Memory B cell (primary cell): ENCODE measurements at regions not wholly inside any gene's neighbourhood (a gene's known extent, or its start where the extent isn't known, plus 50 kb on each side); places are given as distances from the start of the nearest gene placed in this dataset.
"Not testable (repeated sequence)": the region's sequence is repeated elsewhere in the genome, so short reads cannot be mapped to it uniquely, and the experiment has no call there.

Experiments used
- ATAC-seq: fragments of 150-1000 bp; cut with Tn5 transposase; 2 replicates; pipeline ENCODE4 v1.10.0; 2021; ENCODE audit warnings: low read depth, mild to moderate bottlenecking, moderate library complexity
- DNase-seq, 2 donors: peaks; one replicate each; pipeline ENCODE4 v3.0.0; 2022; ENCODE audit warnings: low spot score in 2 of 2
- H3K27ac Mint-ChIP-seq: one replicate; pipeline ENCODE4 v1.8.0; 2022; ENCODE audit warnings: mild to moderate bottlenecking, moderate library complexity, mixed read lengths
- H3K27me3 Mint-ChIP-seq: one replicate; pipeline ENCODE4 v1.8.0; 2022; ENCODE audit warnings: mixed read lengths
- H3K36me3 Mint-ChIP-seq: one replicate; pipeline ENCODE4 v1.8.0; 2022; ENCODE audit warnings: mild to moderate bottlenecking, mixed read lengths
- H3K4me1 Mint-ChIP-seq: one replicate; pipeline ENCODE4 v1.8.0; 2022; ENCODE audit warnings: mixed read lengths
- H3K4me3 Mint-ChIP-seq: one replicate; pipeline ENCODE4 v1.8.0; 2022; ENCODE audit warnings: mild to moderate bottlenecking, moderate library complexity, mixed read lengths
- H3K9me3 Mint-ChIP-seq: one replicate; pipeline ENCODE4 v1.8.0; 2022; ENCODE audit warnings: mixed read lengths

GRCh38 chr9:102941868-102942267 is 53.3 kb upstream of the CYLC2 start:
- H3K36me3 Mint-ChIP-seq, result no peaks in the 10 kb centered on the region
- no peak for DNase-seq
- no peaks in the 10 kb centered on the region for H3K4me1 Mint-ChIP-seq
- ATAC-seq, result no peak
- peaks cover 2% of the 10 kb centered on the region for H3K9me3 Mint-ChIP-seq
- no peak overlapping the region for H3K4me3 Mint-ChIP-seq
- no peak overlapping the region for H3K27ac Mint-ChIP-seq
- no peaks in the 10 kb centered on the region for H3K27me3 Mint-ChIP-seq

- H3K4me1 Mint-ChIP-seq, result no peaks in the 10 kb centered on the region
- no peak overlapping the region for H3K27ac Mint-ChIP-seq
- H3K36me3 Mint-ChIP-seq, result no peaks in the 10 kb centered on the region
- DNase-seq (no peak), ATAC-seq (no peak)
- H3K27me3 Mint-ChIP-seq, result no peaks in the 10 kb centered on the region
- H3K4me3 Mint-ChIP-seq, result no peak overlapping the region
- no peaks in the 10 kb centered on the region for H3K9me3 Mint-ChIP-seq
These were observed 72.6 kb upstream of the CYLC2 start for GRCh38 chr9:102922526-102922925.

- H3K27me3 Mint-ChIP-seq, result no peaks in the 10 kb centered on the region
- H3K9me3 Mint-ChIP-seq, result peaks cover 5% of the 10 kb centered on the region
- H3K4me3 Mint-ChIP-seq, result no peak overlapping the region
- no peak for DNase-seq
- H3K27ac Mint-ChIP-seq, result no peak overlapping the region
- H3K36me3 Mint-ChIP-seq, result no peaks in the 10 kb centered on the region
- no peaks in the 10 kb centered on the region for H3K4me1 Mint-ChIP-seq
- no peak for ATAC-seq
These were observed 83.9 kb upstream of the CYLC2 start for GRCh38 chr9:102911185-102911584.

- DNase-seq, H3K27ac Mint-ChIP-seq, H3K4me3 Mint-ChIP-seq, H3K27me3 Mint-ChIP-seq, H3K4me1 Mint-ChIP-seq, H3K36me3 Mint-ChIP-seq, ATAC-seq: not testable (repeated sequence)
- H3K9me3 Mint-ChIP-seq, result peaks cover 16% of the 10 kb centered on the region
These were observed 89.3 kb upstream of the CYLC2 start for GRCh38 chr9:102905795-102906194.

GRCh38 chr9:102892025-102892424 is 103.1 kb upstream of the CYLC2 start:
- DNase-seq (no peak), ATAC-seq (no peak)
- Mint-ChIP-seq H3K27me3 (no peaks in the 10 kb centered on the region), H3K9me3 (peaks cover 1% of the 10 kb centered on the region), H3K4me1 (no peaks in the 10 kb centered on the region), H3K4me3 (no peak overlapping the region), H3K36me3 (no peaks in the 10 kb centered on the region), H3K27ac (no peak overlapping the region)

- not testable (repeated sequence) for H3K4me3 Mint-ChIP-seq, ATAC-seq, H3K9me3 Mint-ChIP-seq, H3K36me3 Mint-ChIP-seq, H3K27me3 Mint-ChIP-seq, H3K4me1 Mint-ChIP-seq, DNase-seq, H3K27ac Mint-ChIP-seq
These were observed 106.4 kb upstream of the CYLC2 start for GRCh38 chr9:102888747-102889146.

GRCh38 chr9:102875687-102876086 is 119.4 kb upstream of the CYLC2 start:
- Mint-ChIP-seq H3K36me3 (no peaks in the 10 kb centered on the region), H3K27me3 (no peaks in the 10 kb centered on the region), H3K9me3 (peaks cover 6% of the 10 kb centered on the region), H3K4me1 (no peaks in the 10 kb centered on the region), H3K4me3 (no peak overlapping the region), H3K27ac (no peak overlapping the region)
- DNase-seq, result no peak
- ATAC-seq, result no peak

- no peak overlapping the region for H3K27ac Mint-ChIP-seq
- H3K36me3 Mint-ChIP-seq, result no peaks in the 10 kb centered on the region
- ATAC-seq (no peak), DNase-seq (no peak)
- no peaks in the 10 kb centered on the region for H3K4me1 Mint-ChIP-seq
- H3K9me3 Mint-ChIP-seq, result peaks cover 6% of the 10 kb centered on the region
- H3K4me3 Mint-ChIP-seq, result no peak overlapping the region
- no peaks in the 10 kb centered on the region for H3K27me3 Mint-ChIP-seq
These were observed 127.6 kb upstream of the CYLC2 start for GRCh38 chr9:102867488-102867887.

GRCh38 chr9:102862478-102862877 is 132.7 kb upstream of the CYLC2 start:
- DNase-seq (no peak), ATAC-seq (no peak)
- Mint-ChIP-seq H3K36me3 (no peaks in the 10 kb centered on the region), H3K27ac (no peak overlapping the region), H3K4me1 (no peaks in the 10 kb centered on the region), H3K4me3 (no peak overlapping the region), H3K9me3 (peaks cover 6% of the 10 kb centered on the region), H3K27me3 (no peaks in the 10 kb centered on the region)

- H3K27me3 Mint-ChIP-seq, result no peaks in the 10 kb centered on the region
- ATAC-seq, result no peak
- H3K9me3 Mint-ChIP-seq, result peaks cover 4% of the 10 kb centered on the region
- no peaks in the 10 kb centered on the region for H3K4me1 Mint-ChIP-seq
- H3K4me3 Mint-ChIP-seq, result no peak overlapping the region
- no peak for DNase-seq
- no peak overlapping the region for H3K27ac Mint-ChIP-seq
- H3K36me3 Mint-ChIP-seq, result no peaks in the 10 kb centered on the region
These were observed 139.5 kb upstream of the CYLC2 start for GRCh38 chr9:102855641-102856040.

- Mint-ChIP-seq H3K4me1 (no peaks in the 10 kb centered on the region), H3K9me3 (peaks cover 7% of the 10 kb centered on the region), H3K27ac (no peak overlapping the region), H3K4me3 (no peak overlapping the region), H3K27me3 (no peaks in the 10 kb centered on the region), H3K36me3 (no peaks in the 10 kb centered on the region)
- DNase-seq (no peak), ATAC-seq (no peak)
These were observed 149.2 kb upstream of the CYLC2 start for GRCh38 chr9:102845827-102846371.

GRCh38 chr9:102844716-102845115 is 150.4 kb upstream of the CYLC2 start:
- Mint-ChIP-seq H3K4me3 (no peak overlapping the region), H3K9me3 (peaks cover 4% of the 10 kb centered on the region), H3K27me3 (no peaks in the 10 kb centered on the region), H3K4me1 (no peaks in the 10 kb centered on the region), H3K36me3 (no peaks in the 10 kb centered on the region), H3K27ac (no peak overlapping the region)
- ATAC-seq (no peak), DNase-seq (no peak)

- Mint-ChIP-seq H3K36me3 (no peaks in the 10 kb centered on the region), H3K4me3 (no peak overlapping the region), H3K4me1 (no peaks in the 10 kb centered on the region), H3K27me3 (no peaks in the 10 kb centered on the region), H3K9me3 (peaks cover 4% of the 10 kb centered on the region), H3K27ac (no peak overlapping the region)
- ATAC-seq (no peak), DNase-seq (no peak)
These were observed 152.7 kb upstream of the CYLC2 start for GRCh38 chr9:102842423-102842822.

- Mint-ChIP-seq H3K36me3 (no peaks in the 10 kb centered on the region), H3K4me3 (no peak overlapping the region), H3K9me3 (peaks cover 4% of the 10 kb centered on the region), H3K27me3 (no peaks in the 10 kb centered on the region), H3K27ac (no peak overlapping the region), H3K4me1 (no peaks in the 10 kb centered on the region)
- no peak for ATAC-seq
- no peak for DNase-seq
These were observed 153.8 kb upstream of the CYLC2 start for GRCh38 chr9:102841376-102841775.

- DNase-seq, result no peak
- Mint-ChIP-seq H3K27ac (no peak overlapping the region), H3K36me3 (no peaks in the 10 kb centered on the region), H3K9me3 (peaks cover 4% of the 10 kb centered on the region), H3K4me1 (no peaks in the 10 kb centered on the region), H3K4me3 (no peak overlapping the region), H3K27me3 (no peaks in the 10 kb centered on the region)
- no peak for ATAC-seq
These were observed 154.8 kb upstream of the CYLC2 start for GRCh38 chr9:102840335-102840734.
